ENCODE measurements at regions not wholly inside any gene's neighbourhood (a gene's known extent, or its start where the extent isn't known, plus 50 kb on each side); places are given as distances from the start of the nearest gene placed in this dataset.

DNA sequence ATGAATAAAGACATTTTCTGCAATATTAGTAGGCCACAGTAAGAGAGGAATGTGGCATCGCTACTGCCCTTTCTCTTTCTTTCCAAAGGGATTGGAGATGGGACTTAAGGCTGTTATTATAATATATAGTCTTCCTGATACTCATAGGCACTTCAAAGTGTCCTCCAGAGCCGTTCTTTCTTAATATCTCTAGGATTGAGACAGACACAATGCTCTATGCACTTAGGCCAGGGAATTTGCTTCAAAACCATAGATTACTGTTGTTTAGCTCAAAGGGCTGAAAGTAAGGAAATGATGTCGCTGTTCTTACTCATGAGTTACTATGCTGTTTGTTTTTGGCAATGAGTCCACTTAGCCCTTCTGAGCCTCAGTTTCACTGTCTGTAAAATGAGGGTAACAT lies 590.5 kb downstream of the CDH11 start:
- dilution Hi-C loops (cut with MboI; ENCODE audit: extremely low pct_ligation_motif_present, low sequenced_read_pairs) = no loop called here
- Histone ChIP-seq H3K4me2 (ENCODE audit: control insufficient read depth, extremely low read depth, insufficient read depth, low read depth, low read length) (no peak overlapping the region), H3K36me3 (ENCODE audit: control insufficient read depth in 2 of 2, extremely low read depth in 1 of 2, insufficient read depth in 2 of 2, low read length in 2 of 2) (no peaks in the 10 kb centered on the region)

DNA sequence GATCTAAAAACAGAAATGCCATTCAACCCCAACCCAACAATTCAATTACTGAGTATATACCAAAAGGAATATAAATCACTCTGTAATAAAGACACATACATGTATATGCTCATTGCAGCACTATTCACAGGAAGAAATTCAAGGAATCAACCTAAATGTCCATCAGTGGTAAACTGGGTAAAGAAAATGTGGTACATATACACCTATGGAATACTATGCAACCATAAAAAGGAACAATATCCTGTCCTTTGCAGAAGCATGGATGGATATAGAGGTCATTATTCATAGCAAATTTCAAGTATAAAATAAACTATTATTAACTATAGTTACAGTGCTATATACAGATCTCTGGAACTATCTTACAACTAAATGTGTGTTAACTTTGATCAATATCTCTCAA lies 599.3 kb downstream of the CDH11 start:
- dilution Hi-C loops (cut with MboI; ENCODE audit: extremely low pct_ligation_motif_present, low sequenced_read_pairs) = no loop called here
- no peak for TF ChIP-seq EZH2 (IDR thresholded peaks at IDR 0.05; ENCODE audit: low read length)
- no peak overlapping the region for H3K27ac ChIP-seq (ENCODE audit: control insufficient read depth, insufficient read depth, low read length)
- H3K9ac ChIP-seq (ENCODE audit: control insufficient read depth, extremely low read depth, insufficient read depth, low read length) = no peak overlapping the region
- H3K27me3 ChIP-seq (ENCODE audit: control insufficient read depth, extremely low read depth, insufficient read depth, low read length) = no peaks in the 10 kb centered on the region
- H3K4me1 ChIP-seq (ENCODE audit: control insufficient read depth, extremely low read depth, insufficient read depth, low read length) = no peaks in the 10 kb centered on the region
- H4K20me1 ChIP-seq (ENCODE audit: control insufficient read depth, extremely low read depth, insufficient read depth, low read length) = no peaks in the 10 kb centered on the region
- no peak overlapping the region for H2AFZ ChIP-seq (ENCODE audit: control insufficient read depth, low read length)
- no peaks in the 10 kb centered on the region for H3K9me3 ChIP-seq (ENCODE audit: control insufficient read depth, low read depth, low read length)
- DNase-seq (ENCODE audit: low read depth, low spot score) = no peak
- no peaks in the 10 kb centered on the region for H3K79me2 ChIP-seq (ENCODE audit: control insufficient read depth, insufficient read depth, low read length)
- no peak overlapping the region for H3K4me2 ChIP-seq (ENCODE audit: control insufficient read depth, extremely low read depth, insufficient read depth, low read depth, low read length)
- H3K9me1 ChIP-seq (ENCODE audit: control insufficient read depth, extremely low read depth, insufficient read depth, low read length) = no peaks in the 10 kb centered on the region
- H3K4me3 ChIP-seq (ENCODE audit: control insufficient read depth in 2 of 3, extremely low read depth in 1 of 3, insufficient read depth in 2 of 3, low read depth in 1 of 3, low read length in 3 of 3) = no peak overlapping the region
- no peaks in the 10 kb centered on the region for H3K36me3 ChIP-seq (ENCODE audit: control insufficient read depth in 2 of 2, extremely low read depth in 1 of 2, insufficient read depth in 2 of 2, low read length in 2 of 2)
- FAIRE-seq = no peak

More for the DNA sequence above, 590.5 kb downstream of the CDH11 start:
- Histone ChIP-seq H3K9me3 (ENCODE audit: control insufficient read depth, low read depth, low read length) (no peaks in the 10 kb centered on the region), H4K20me1 (ENCODE audit: control insufficient read depth, extremely low read depth, insufficient read depth, low read length) (no peaks in the 10 kb centered on the region), H3K9ac (ENCODE audit: control insufficient read depth, extremely low read depth, insufficient read depth, low read length) (no peak overlapping the region), H3K9me1 (ENCODE audit: control insufficient read depth, extremely low read depth, insufficient read depth, low read length) (no peaks in the 10 kb centered on the region), H3K27ac (ENCODE audit: control insufficient read depth, insufficient read depth, low read length) (no peak overlapping the region), H3K4me3 (ENCODE audit: control insufficient read depth in 2 of 3, extremely low read depth in 1 of 3, insufficient read depth in 2 of 3, low read depth in 1 of 3, low read length in 3 of 3) (no peak overlapping the region), H3K4me1 (ENCODE audit: control insufficient read depth, extremely low read depth, insufficient read depth, low read length) (no peaks in the 10 kb centered on the region), H3K79me2 (ENCODE audit: control insufficient read depth, insufficient read depth, low read length) (no peaks in the 10 kb centered on the region), H3K27me3 (ENCODE audit: control insufficient read depth, extremely low read depth, insufficient read depth, low read length) (no peaks in the 10 kb centered on the region), H2AFZ (ENCODE audit: control insufficient read depth, low read length) (no peak overlapping the region)
- FAIRE-seq (no peak), DNase-seq (ENCODE audit: low read depth, low spot score) (no peak)
- TF ChIP-seq, protein P1, sequence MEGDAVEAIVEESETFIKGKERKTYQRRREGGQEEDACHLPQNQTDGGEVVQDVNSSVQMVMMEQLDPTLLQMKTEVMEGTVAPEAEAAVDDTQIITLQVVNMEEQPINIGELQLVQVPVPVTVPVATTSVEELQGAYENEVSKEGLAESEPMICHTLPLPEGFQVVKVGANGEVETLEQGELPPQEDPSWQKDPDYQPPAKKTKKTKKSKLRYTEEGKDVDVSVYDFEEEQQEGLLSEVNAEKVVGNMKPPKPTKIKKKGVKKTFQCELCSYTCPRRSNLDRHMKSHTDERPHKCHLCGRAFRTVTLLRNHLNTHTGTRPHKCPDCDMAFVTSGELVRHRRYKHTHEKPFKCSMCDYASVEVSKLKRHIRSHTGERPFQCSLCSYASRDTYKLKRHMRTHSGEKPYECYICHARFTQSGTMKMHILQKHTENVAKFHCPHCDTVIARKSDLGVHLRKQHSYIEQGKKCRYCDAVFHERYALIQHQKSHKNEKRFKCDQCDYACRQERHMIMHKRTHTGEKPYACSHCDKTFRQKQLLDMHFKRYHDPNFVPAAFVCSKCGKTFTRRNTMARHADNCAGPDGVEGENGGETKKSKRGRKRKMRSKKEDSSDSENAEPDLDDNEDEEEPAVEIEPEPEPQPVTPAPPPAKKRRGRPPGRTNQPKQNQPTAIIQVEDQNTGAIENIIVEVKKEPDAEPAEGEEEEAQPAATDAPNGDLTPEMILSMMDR (optimal IDR thresholded peaks at IDR 0.05 in 1 of 3, IDR thresholded peaks at IDR 0.05 in 1 of 3, conservative IDR thresholded peaks at IDR 0.05 in 1 of 3; ENCODE audit: extremely low read depth in 1 of 3, insufficient read depth in 2 of 3, low read length in 3 of 3) = no peak
- no peak for TF ChIP-seq EZH2 (IDR thresholded peaks at IDR 0.05; ENCODE audit: low read length)

DNA sequence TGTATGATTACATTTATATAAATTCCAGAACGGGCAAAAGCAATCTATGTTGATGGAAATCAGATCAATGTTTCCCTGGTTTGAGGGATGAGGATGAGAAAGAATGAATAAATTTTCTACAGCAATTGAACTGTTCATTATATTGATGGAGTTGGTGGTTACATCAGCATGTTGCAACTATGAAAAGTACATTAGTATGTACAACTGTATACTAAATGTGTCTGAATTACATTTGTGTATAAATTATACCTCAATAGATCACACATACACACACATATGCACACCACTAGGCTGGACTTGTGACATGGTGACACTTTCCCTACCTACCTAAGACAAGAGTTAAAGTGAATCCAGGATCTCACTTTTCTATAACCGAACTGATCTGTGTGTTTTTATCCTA lies 608.0 kb downstream of the CDH11 start:
- Histone ChIP-seq H3K9me1 (ENCODE audit: control insufficient read depth, extremely low read depth, insufficient read depth, low read length) (no peaks in the 10 kb centered on the region), H3K36me3 (ENCODE audit: control insufficient read depth in 2 of 2, extremely low read depth in 1 of 2, insufficient read depth in 2 of 2, low read length in 2 of 2) (no peaks in the 10 kb centered on the region), H3K9me3 (ENCODE audit: control insufficient read depth, low read depth, low read length) (no peaks in the 10 kb centered on the region), H3K4me3 (ENCODE audit: control insufficient read depth in 2 of 3, extremely low read depth in 1 of 3, insufficient read depth in 2 of 3, low read depth in 1 of 3, low read length in 3 of 3) (no peak overlapping the region), H3K27me3 (ENCODE audit: control insufficient read depth, extremely low read depth, insufficient read depth, low read length) (no peaks in the 10 kb centered on the region), H4K20me1 (ENCODE audit: control insufficient read depth, extremely low read depth, insufficient read depth, low read length) (no peaks in the 10 kb centered on the region), H3K4me2 (ENCODE audit: control insufficient read depth, extremely low read depth, insufficient read depth, low read depth, low read length) (no peak overlapping the region), H2AFZ (ENCODE audit: control insufficient read depth, low read length) (no peak overlapping the region), H3K79me2 (ENCODE audit: control insufficient read depth, insufficient read depth, low read length) (no peaks in the 10 kb centered on the region), H3K27ac (ENCODE audit: control insufficient read depth, insufficient read depth, low read length) (no peak overlapping the region), H3K9ac (ENCODE audit: control insufficient read depth, extremely low read depth, insufficient read depth, low read length) (no peak overlapping the region), H3K4me1 (ENCODE audit: control insufficient read depth, extremely low read depth, insufficient read depth, low read length) (no peaks in the 10 kb centered on the region)
- TF ChIP-seq, protein P1 (optimal IDR thresholded peaks at IDR 0.05 in 1 of 3, IDR thresholded peaks at IDR 0.05 in 1 of 3, conservative IDR thresholded peaks at IDR 0.05 in 1 of 3; ENCODE audit: extremely low read depth in 1 of 3, insufficient read depth in 2 of 3, low read length in 3 of 3) = no peak
- no peak for TF ChIP-seq EZH2 (IDR thresholded peaks at IDR 0.05; ENCODE audit: low read length)
- DNase-seq (ENCODE audit: low read depth, low spot score) (no peak), FAIRE-seq (no peak)
- dilution Hi-C loops (cut with MboI; ENCODE audit: extremely low pct_ligation_motif_present, low sequenced_read_pairs) = no loop called here

Data from keratinocyte (primary cell).